Mucosa of descending colon (tissue), 3 donors: ENCODE measurements at regions not wholly inside any gene's neighbourhood (a gene's known extent, or its start where the extent isn't known, plus 50 kb on each side); places are given as distances from the start of the nearest gene placed in this dataset.
A peak's percentile ranks its signal among the peaks of the same experiment; 100 is the strongest.
"Not testable (repeated sequence)": the region's sequence is repeated elsewhere in the genome, so short reads cannot be mapped to it uniquely, and the experiment has no call there.

Experiments
- ATAC-seq: fragments of 200-7000 bp; cut with Tn5 transposase; one replicate; pipeline ENCODE4 v1.9.1; 2020; ENCODE audit warnings: mild to moderate bottlenecking, moderate library complexity
- DNase-seq, 3 donors: peaks; one replicate each; pipeline ENCODE4 v3.0.0-alpha.2; 2020
- H3K36me3 ChIP-seq: fragments of 200-600 bp; one replicate; pipeline ENCODE4 v1.8.0; 2021; ENCODE audit warnings: low read depth, mild to moderate bottlenecking
- H3K4me1 ChIP-seq: fragments of 200-600 bp; one replicate; pipeline ENCODE4 v1.8.0; 2021; ENCODE audit warnings: low read depth, mild to moderate bottlenecking
- H3K4me3 ChIP-seq: fragments of 200-600 bp; one replicate; pipeline ENCODE4 v1.8.0; 2021; ENCODE audit warnings: mild to moderate bottlenecking
- H3K9me3 ChIP-seq: fragments of 200-600 bp; one replicate; pipeline ENCODE4 v1.8.0; 2021; ENCODE audit warnings: mild to moderate bottlenecking
- CTCF ChIP-seq: fragments of 200-600 bp; IDR thresholded peaks from one replicate; pipeline ENCODE4 v1.8.0; 2022; ENCODE audit warnings: antibody characterized with exemption, mild to moderate bottlenecking
- intact Hi-C, 2 donors: fragments of 100-400 bp; cut with DNase I in 1 of 2; cut with micrococcal nuclease in 1 of 2; formaldehyde crosslinking; loops; one replicate each; pipeline versions ENCODE4 v1.11.0 to v1.11.1; 2022; cut with DNase I, micrococcal nuclease
- donor health status: DM: no; HTN: no; CAD: no; lungs with moderate emphysema.
- donor health status: DM: no; HTN: no; CAD: no.
- donor health status: DM: no; HTN: yes; CAD: no.

- ATAC-seq: no peak
Measured at GRCh38 chr13:25001476-25002206, 94.3 kb upstream of the PABPC3 start.

GRCh38 chr13:25002311-25002710 lies 93.6 kb upstream of the PABPC3 start:
- H3K36me3 ChIP-seq, H3K4me1 ChIP-seq, intact Hi-C loops, H3K9me3 ChIP-seq, DNase-seq, H3K4me3 ChIP-seq, ATAC-seq: not testable (repeated sequence)

More at GRCh38 chr13:25001476-25002206, 94.3 kb upstream of the PABPC3 start:
- Histone ChIP-seq H3K4me1 (no peaks in the 10 kb centered on the region), H3K36me3 (no peaks in the 10 kb centered on the region), H3K9me3 (no peaks in the 10 kb centered on the region), H3K4me3 (no peak overlapping the region)
- no peak for DNase-seq
- no peak for TF ChIP-seq CTCF
- intact Hi-C loops: no loop called here

GRCh38 chr13:25004489-25004888 lies 91.4 kb upstream of the PABPC3 start:
- ATAC-seq, DNase-seq, H3K4me3 ChIP-seq, intact Hi-C loops, H3K4me1 ChIP-seq, H3K9me3 ChIP-seq, H3K36me3 ChIP-seq: not testable (repeated sequence)

GRCh38 chr13:25005050-25005497 lies 90.9 kb upstream of the PABPC3 start:
- H3K4me1 ChIP-seq, H3K4me3 ChIP-seq, intact Hi-C loops, H3K36me3 ChIP-seq, H3K9me3 ChIP-seq: not testable (repeated sequence)
- ATAC-seq: peak; percentile 80
- DNase-seq: peak in 1 of 3 donors; percentile 17

GRCh38 chr13:25007389-25007788 lies 88.5 kb upstream of the PABPC3 start:
- DNase-seq, H3K4me1 ChIP-seq, ATAC-seq, H3K36me3 ChIP-seq, H3K4me3 ChIP-seq, intact Hi-C loops, H3K9me3 ChIP-seq: not testable (repeated sequence)

GRCh38 chr13:25014398-25014973 lies 81.5 kb upstream of the PABPC3 start:
- intact Hi-C loops, H3K4me3 ChIP-seq, H3K36me3 ChIP-seq, H3K9me3 ChIP-seq, H3K4me1 ChIP-seq, ATAC-seq, DNase-seq: not testable (repeated sequence)

GRCh38 chr13:25017176-25017575 lies 78.8 kb upstream of the PABPC3 start:
- ATAC-seq, H3K9me3 ChIP-seq, H3K4me1 ChIP-seq, H3K36me3 ChIP-seq, H3K4me3 ChIP-seq, DNase-seq, intact Hi-C loops: not testable (repeated sequence)

- intact Hi-C loops, H3K9me3 ChIP-seq, H3K4me1 ChIP-seq, H3K4me3 ChIP-seq, H3K36me3 ChIP-seq: not testable (repeated sequence)
- DNase-seq (peak; percentile 79 to 92 (median 89)), ATAC-seq (peak; percentile 93)
Measured at GRCh38 chr13:25017808-25018728, 77.9 kb upstream of the PABPC3 start.

- ATAC-seq (no peak), DNase-seq (peak in 2 of 3 donors; percentile 32 to 53)
- H3K4me3 ChIP-seq: no peak overlapping the region
- intact Hi-C loops: no loop called here
- no peak for TF ChIP-seq CTCF
- H3K9me3 ChIP-seq: no peaks in the 10 kb centered on the region
- H3K36me3 ChIP-seq: no peaks in the 10 kb centered on the region
- peaks cover 8% of the 10 kb centered on the region for H3K4me1 ChIP-seq
Measured at GRCh38 chr13:25018729-25019115, 77.2 kb upstream of the PABPC3 start.

- intact Hi-C loops: not testable (repeated sequence)
Measured at GRCh38 chr13:25019741-25020140, 76.2 kb upstream of the PABPC3 start.

More at GRCh38 chr13:25019741-25020140, 76.2 kb upstream of the PABPC3 start:
- not testable (repeated sequence) for H3K4me3 ChIP-seq, DNase-seq, ATAC-seq, H3K9me3 ChIP-seq, H3K4me1 ChIP-seq, H3K36me3 ChIP-seq
